Inflammatory macrophage (primary cell): ENCODE measurements at regions not wholly inside any gene's neighbourhood (a gene's known extent, or its start where the extent isn't known, plus 50 kb on each side); places are given as distances from the start of the nearest gene placed in this dataset.
"Not testable (repeated sequence)": the region's sequence is repeated elsewhere in the genome, so short reads cannot be mapped to it uniquely, and the experiment has no call there.

Experiments used
- DNase-seq, 2 donors: peaks; one replicate each; pipeline ENCODE4 v3.0.0-alpha.2; 2020 to 2022

DNA sequence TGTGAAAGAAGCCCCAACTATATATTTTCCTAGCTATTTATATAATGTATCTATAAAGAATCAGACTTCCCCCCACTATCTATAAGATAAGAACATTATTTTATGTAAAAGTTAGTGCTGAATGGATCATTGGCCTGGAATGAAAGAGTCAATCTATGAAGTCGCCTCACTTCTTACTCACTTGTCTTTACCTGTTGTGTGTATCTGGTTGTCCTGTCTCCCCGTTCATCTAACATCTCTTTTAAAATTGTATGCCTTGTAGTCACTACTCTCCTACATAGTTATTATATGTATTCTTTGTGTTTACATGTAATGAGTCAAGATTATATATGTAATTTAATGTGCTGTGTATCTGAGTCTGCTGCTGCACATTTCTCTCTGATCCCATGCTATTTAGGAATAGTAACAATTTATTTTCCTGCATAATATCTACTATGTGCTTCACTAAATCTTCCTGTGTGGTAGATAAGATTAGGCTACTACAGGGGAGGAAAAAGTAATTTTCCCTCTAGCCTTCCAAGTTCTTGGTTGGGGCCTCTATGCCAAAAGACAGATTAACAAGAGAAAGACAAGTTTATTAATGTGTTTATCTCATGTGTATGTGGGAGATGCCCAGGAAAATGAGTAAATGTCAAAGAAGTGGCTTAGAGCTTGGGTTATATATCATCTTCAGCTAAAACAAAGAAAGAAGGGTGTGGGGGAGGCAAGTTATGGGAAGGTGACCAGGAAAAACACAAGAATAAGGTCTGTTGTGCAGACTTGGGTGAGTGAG, 77.6 kb upstream of the FRMPD4 start:
- DNase-seq, result no peak

DNA sequence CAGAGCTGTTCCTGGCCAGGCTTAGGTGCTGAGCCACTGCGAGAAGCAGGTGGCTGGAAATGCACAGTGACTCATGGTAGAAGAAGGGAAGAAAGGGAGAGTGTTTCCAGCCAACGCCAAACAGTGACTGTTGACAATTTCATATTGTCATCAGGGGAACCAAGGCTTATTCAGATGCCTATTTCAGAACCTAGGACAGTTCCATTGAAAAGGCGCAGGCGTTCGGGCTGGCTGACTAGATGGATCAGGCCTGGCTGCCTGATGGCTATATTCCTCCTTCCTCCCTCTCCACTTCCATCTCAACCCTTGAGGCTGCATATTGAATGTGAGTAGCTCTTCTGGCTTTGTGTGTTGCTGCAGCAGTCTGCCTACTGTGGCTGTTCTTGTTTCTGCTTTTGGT, 73.0 kb upstream of the FRMPD4 start:
- DNase-seq, result no peak

- DNase-seq, result no peak
Observed at GRCh38 chrX:12076046-12076445, 62.2 kb upstream of the FRMPD4 start.

DNA sequence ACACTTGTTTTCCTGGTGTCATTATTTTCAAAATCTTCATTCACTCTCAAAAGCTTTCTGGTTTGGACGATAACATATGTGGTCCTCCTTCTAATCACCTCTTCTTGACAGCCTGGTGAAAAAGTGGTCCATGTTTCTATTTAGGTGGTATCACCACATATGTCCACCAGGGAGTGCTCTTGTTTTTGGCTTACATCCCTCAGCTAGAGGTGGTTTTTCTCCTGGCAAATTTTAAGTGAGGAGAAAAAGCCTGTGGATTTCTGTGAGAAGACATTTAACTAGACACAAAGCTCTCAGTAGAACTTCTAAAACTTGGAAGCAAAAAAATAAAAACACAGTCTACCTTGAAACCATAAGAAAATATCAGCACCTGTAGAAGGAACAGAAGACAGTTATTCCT, 58.0 kb upstream of the FRMPD4 start:
- no peak for DNase-seq

GRCh38 chrX:12082959-12083358, 55.3 kb upstream of the FRMPD4 start:
- not testable (repeated sequence) for DNase-seq
